CD4-positive, alpha-beta memory T cell (primary cell): ENCODE measurements at regions not wholly inside any gene's neighbourhood (a gene's known extent, or its start where the extent isn't known, plus 50 kb on each side); places are given as distances from the start of the nearest gene placed in this dataset.

ENCODE experiments used
- CTCF ChIA-PET: fragments of 350-600 bp; sonication (Branson Sonifier 250); formaldehyde crosslinking; loops from one replicate; lab custom pipeline; 2021; ENCODE audit warnings: inconsistent platforms; ENCODE audit not compliant: partially characterized antibody; lab: Charles Lee
- POLR2A ChIA-PET: fragments of 350-600 bp; sonication (Branson Sonifier 250); formaldehyde crosslinking; loops from one replicate; lab custom pipeline; 2021; ENCODE audit not compliant: partially characterized antibody; lab: Charles Lee
- DNase-seq, 5 donors: peaks; one replicate each; pipeline versions ENCODE4 v3.0.0 to v3.0.0-alpha.2; 2020 to 2022; ENCODE audit warnings: mixed read lengths in 1 of 5
- H3K27ac ChIP-seq: one replicate; pipeline ENCODE4 v1.7.0; 2013; ENCODE audit warnings: low read depth, low read length
- H3K27me3 ChIP-seq: 2 replicates; pipeline ENCODE4 v1.7.0; 2013; ENCODE audit warnings: mild to moderate bottlenecking, low read length, moderate library complexity; ENCODE audit not compliant: insufficient read depth
- H3K36me3 ChIP-seq: 2 replicates; pipeline ENCODE4 v1.7.0; 2013; ENCODE audit warnings: mild to moderate bottlenecking, low read length, moderate library complexity; ENCODE audit not compliant: insufficient read depth
- H3K4me1 ChIP-seq: 2 replicates; pipeline ENCODE4 v1.7.0; 2013; ENCODE audit warnings: mild to moderate bottlenecking, low read length, moderate library complexity; ENCODE audit not compliant: insufficient read depth
- H3K4me3 ChIP-seq, 2 donors: one replicate each; pipeline ENCODE4 v1.7.0; 2013; ENCODE audit warnings: low read length in 2 of 2, mild to moderate bottlenecking in 1 of 2
- H3K9me3 ChIP-seq, 2 donors: one replicate each; pipeline ENCODE4 v1.7.0; 2013; ENCODE audit warnings: low read length in 2 of 2, control low read depth in 1 of 2; ENCODE audit not compliant: control insufficient read depth in 1 of 2
- H3K27ac Mint-ChIP-seq, 7 donors: one replicate each; pipeline ENCODE4 v1.8.0; 2020 to 2021; ENCODE audit warnings: mixed read lengths in 7 of 7, mild to moderate bottlenecking in 6 of 7, inconsistent platforms in 3 of 7, moderate library complexity in 3 of 7
- H3K27me3 Mint-ChIP-seq, 2 donors: one replicate each; pipeline ENCODE4 v1.8.0; 2020 to 2021; ENCODE audit warnings: mixed read lengths in 2 of 2
- H3K36me3 Mint-ChIP-seq, 2 donors: one replicate each; pipeline ENCODE4 v1.8.0; 2020 to 2021; ENCODE audit warnings: mixed read lengths in 2 of 2, inconsistent platforms in 1 of 2, mild to moderate bottlenecking in 1 of 2
- H3K4me1 Mint-ChIP-seq, 4 donors: one replicate each; pipeline ENCODE4 v1.8.0; 2020 to 2021; ENCODE audit warnings: mixed read lengths in 4 of 4, mild to moderate bottlenecking in 1 of 4
- H3K4me3 Mint-ChIP-seq, 8 donors: one replicate each; pipeline ENCODE4 v1.8.0; 2020 to 2021; ENCODE audit warnings: mixed read lengths in 8 of 8, mild to moderate bottlenecking in 7 of 8, moderate library complexity in 6 of 8, inconsistent platforms in 3 of 8
- H3K9me3 Mint-ChIP-seq, 8 donors: one replicate each; pipeline ENCODE4 v1.8.0; 2020 to 2021; ENCODE audit warnings: mixed read lengths in 8 of 8, mild to moderate bottlenecking in 5 of 8, inconsistent platforms in 3 of 8, moderate library complexity in 1 of 8
- intact Hi-C: fragments of 100-400 bp; cut with micrococcal nuclease; formaldehyde crosslinking; loops from one replicate; pipeline ENCODE4 v1.15.1; 2023

GRCh38 chr3:73868688-73869315, 244.1 kb upstream of the PDZRN3 start:
- H3K36me3 Mint-ChIP-seq: no peaks in the 10 kb centered on the region
- peaks cover 0 to 16% (median 7%) of the 10 kb centered on the region in 8 donors for H3K9me3 Mint-ChIP-seq
- no peaks in the 10 kb centered on the region for H3K27me3 Mint-ChIP-seq
- Histone ChIP-seq H3K27me3 (no peaks in the 10 kb centered on the region), H3K4me3 (no peak overlapping the region), H3K27ac (no peak overlapping the region), H3K9me3 (no peaks in the 10 kb centered on the region), H3K36me3 (no peaks in the 10 kb centered on the region), H3K4me1 (no peaks in the 10 kb centered on the region)
- intact Hi-C loops: no loop called here
- DNase-seq: no peak
- ChIA-PET POLR2A (no interaction called here), CTCF (no interaction called here)
- no peak overlapping the region for H3K27ac Mint-ChIP-seq
- H3K4me1 Mint-ChIP-seq: no peaks in the 10 kb centered on the region
- no peak overlapping the region for H3K4me3 Mint-ChIP-seq

- Mint-ChIP-seq H3K36me3 (no peaks in the 10 kb centered on the region), H3K4me1 (no peaks in the 10 kb centered on the region), H3K4me3 (no peak overlapping the region), H3K27me3 (no peaks in the 10 kb centered on the region), H3K27ac (no peak overlapping the region), H3K9me3 (peaks cover 3 to 16% (median 7%) of the 10 kb centered on the region in 8 donors)
- Histone ChIP-seq H3K4me3 (no peak overlapping the region), H3K9me3 (no peaks in the 10 kb centered on the region), H3K4me1 (no peaks in the 10 kb centered on the region), H3K36me3 (no peaks in the 10 kb centered on the region), H3K27ac (no peak overlapping the region), H3K27me3 (no peaks in the 10 kb centered on the region)
- CTCF ChIA-PET: no interaction called here
- no peak for DNase-seq
- intact Hi-C loops: no loop called here
- POLR2A ChIA-PET: no interaction called here
These were observed 242.8 kb upstream of the PDZRN3 start for GRCh38 chr3:73867524-73867923.

- ChIA-PET CTCF (no interaction called here), POLR2A (no interaction called here)
- no peak for DNase-seq
- Mint-ChIP-seq H3K27me3 (no peaks in the 10 kb centered on the region), H3K36me3 (no peaks in the 10 kb centered on the region), H3K4me3 (no peak overlapping the region), H3K4me1 (no peaks in the 10 kb centered on the region), H3K27ac (no peak overlapping the region), H3K9me3 (peaks cover 3 to 16% (median 7%) of the 10 kb centered on the region in 8 donors)
- Histone ChIP-seq H3K27ac (no peak overlapping the region), H3K36me3 (no peaks in the 10 kb centered on the region), H3K4me1 (no peaks in the 10 kb centered on the region), H3K4me3 (no peak overlapping the region), H3K9me3 (no peaks in the 10 kb centered on the region), H3K27me3 (no peaks in the 10 kb centered on the region)
- intact Hi-C loops: no loop called here
These were observed 242.1 kb upstream of the PDZRN3 start for GRCh38 chr3:73866846-73867245.

GRCh38 chr3:73863546-73864079, 238.9 kb upstream of the PDZRN3 start:
- H3K27ac ChIP-seq: no peak overlapping the region
- H3K4me1 ChIP-seq: no peaks in the 10 kb centered on the region
- CTCF ChIA-PET: no interaction called here
- H3K4me3 ChIP-seq: no peak overlapping the region
- H3K27me3 ChIP-seq: no peaks in the 10 kb centered on the region
- no peaks in the 10 kb centered on the region for H3K27me3 Mint-ChIP-seq
- H3K9me3 Mint-ChIP-seq: peaks cover 2 to 14% (median 4%) of the 10 kb centered on the region in 8 donors
- POLR2A ChIA-PET: no interaction called here
- no peak for DNase-seq
- no peaks in the 10 kb centered on the region for H3K36me3 ChIP-seq
- no peaks in the 10 kb centered on the region for H3K36me3 Mint-ChIP-seq
- H3K9me3 ChIP-seq: no peaks in the 10 kb centered on the region
- intact Hi-C loops: no loop called here
- H3K4me1 Mint-ChIP-seq: no peaks in the 10 kb centered on the region
- no peak overlapping the region for H3K27ac Mint-ChIP-seq
- no peak overlapping the region for H3K4me3 Mint-ChIP-seq

GRCh38 chr3:73855813-73856212, 231.1 kb upstream of the PDZRN3 start:
- H3K27me3 ChIP-seq: no peaks in the 10 kb centered on the region
- H3K36me3 ChIP-seq: no peaks in the 10 kb centered on the region
- no peaks in the 10 kb centered on the region for H3K9me3 ChIP-seq
- H3K4me1 Mint-ChIP-seq: no peaks in the 10 kb centered on the region
- H3K27ac ChIP-seq: no peak overlapping the region
- intact Hi-C loops: no loop called here
- H3K27me3 Mint-ChIP-seq: no peaks in the 10 kb centered on the region
- H3K36me3 Mint-ChIP-seq: no peaks in the 10 kb centered on the region
- ChIA-PET CTCF (no interaction called here), POLR2A (no interaction called here)
- no peak overlapping the region for H3K4me3 Mint-ChIP-seq
- H3K9me3 Mint-ChIP-seq: peaks cover 0 to 14% (median 3%) of the 10 kb centered on the region in 8 donors
- H3K27ac Mint-ChIP-seq: no peak overlapping the region
- no peaks in the 10 kb centered on the region for H3K4me1 ChIP-seq
- DNase-seq: no peak
- H3K4me3 ChIP-seq: no peak overlapping the region

GRCh38 chr3:73848173-73848906, 223.6 kb upstream of the PDZRN3 start:
- intact Hi-C loops: no loop called here
- Mint-ChIP-seq H3K9me3 (peaks cover 0 to 22% (median 5%) of the 10 kb centered on the region in 8 donors), H3K4me3 (no peak overlapping the region), H3K4me1 (no peaks in the 10 kb centered on the region), H3K36me3 (no peaks in the 10 kb centered on the region), H3K27me3 (no peaks in the 10 kb centered on the region), H3K27ac (no peak overlapping the region)
- Histone ChIP-seq H3K9me3 (peaks cover 0 to 4% of the 10 kb centered on the region in 2 donors), H3K27ac (no peak overlapping the region), H3K36me3 (no peaks in the 10 kb centered on the region), H3K27me3 (no peaks in the 10 kb centered on the region), H3K4me3 (no peak overlapping the region), H3K4me1 (no peaks in the 10 kb centered on the region)
- no peak for DNase-seq
- ChIA-PET CTCF (no interaction called here), POLR2A (no interaction called here)

GRCh38 chr3:73846951-73847350, 222.2 kb upstream of the PDZRN3 start:
- Mint-ChIP-seq H3K36me3 (no peaks in the 10 kb centered on the region), H3K9me3 (peaks cover 2 to 22% (median 7%) of the 10 kb centered on the region in 8 donors), H3K4me1 (no peaks in the 10 kb centered on the region), H3K27me3 (no peaks in the 10 kb centered on the region), H3K4me3 (no peak overlapping the region), H3K27ac (no peak overlapping the region)
- Histone ChIP-seq H3K9me3 (peaks cover 0 to 4% of the 10 kb centered on the region in 2 donors), H3K4me1 (no peaks in the 10 kb centered on the region), H3K27ac (no peak overlapping the region), H3K4me3 (no peak overlapping the region), H3K36me3 (no peaks in the 10 kb centered on the region), H3K27me3 (no peaks in the 10 kb centered on the region)
- intact Hi-C loops: no loop called here
- CTCF ChIA-PET: no interaction called here
- POLR2A ChIA-PET: no interaction called here
- no peak for DNase-seq
